Gastrocnemius medialis (tissue), 4 donors: ENCODE measurements at regions not wholly inside any gene's neighbourhood (a gene's known extent, or its start where the extent isn't known, plus 50 kb on each side); places are given as distances from the start of the nearest gene placed in this dataset.

Source experiments
- ATAC-seq, 2 donors: fragments of 150-250 bp; one replicate each; pipeline ENCODE4 v1.9.1; 2016
- DNase-seq, 2 donors: peaks; one replicate each; pipeline ENCODE4 v3.0.0-alpha.2; 2019
- H3K27ac ChIP-seq, 4 donors: fragments of 200-600 bp; sonication (generic); 1 replicate in 1 of 4; 2 replicates in 3 of 4; pipeline ENCODE4 v1.5.1; 2016 to 2018; ENCODE audit warnings: mild to moderate bottlenecking in 2 of 4, moderate library complexity in 1 of 4
- H3K27me3 ChIP-seq, 3 donors: fragments of 200-600 bp; sonication (generic) in 2 of 3; 1 replicate in 1 of 3; 2 replicates in 2 of 3; pipeline versions ENCODE4 v1.5.1 to v1.6.0; 2016 to 2019; ENCODE audit warnings: mild to moderate bottlenecking in 1 of 3, moderate library complexity in 1 of 3
- H3K36me3 ChIP-seq, 2 donors: fragments of 200-600 bp; sonication (generic) in 1 of 2; one replicate each; pipeline ENCODE4 v1.5.1; 2017 to 2018
- H3K4me1 ChIP-seq, 2 donors: fragments of 200-600 bp; sonication (generic) in 1 of 2; one replicate each; pipeline ENCODE4 v1.5.1; 2016 to 2017; ENCODE audit warnings: mild to moderate bottlenecking in 2 of 2
- H3K4me3 ChIP-seq, 4 donors: fragments of 200-600 bp; sonication (generic) in 3 of 4; 1 replicate in 1 of 4; 2 replicates in 3 of 4; pipeline ENCODE4 v1.5.1; 2016 to 2019; ENCODE audit warnings: mild to moderate bottlenecking in 2 of 4
- H3K9me3 ChIP-seq, 3 donors: fragments of 200-600 bp; sonication (generic) in 2 of 3; 1 replicate in 1 of 3; 2 replicates in 2 of 3; pipeline ENCODE4 v1.5.1; 2016 to 2019
- CTCF ChIP-seq, 5 experiments: fragments of 450-650 bp in 3 of 5; fragments of 200-600 bp in 2 of 5; sonication (generic) in 2 of 5; IDR thresholded peaks in 4 of 5; conservative IDR thresholded peaks in 1 of 5; 1 replicate in 4 of 5; 2 replicates in 1 of 5; pipeline ENCODE4 v1.5.1; 2016 to 2019; ENCODE audit warnings: antibody characterized with exemption in 5 of 5, mild to moderate bottlenecking in 3 of 5, moderate library complexity in 3 of 5
- POLR2A ChIP-seq, 2 donors: fragments of 450-650 bp; IDR thresholded peaks; one replicate each; pipeline ENCODE4 v1.6.1; 2017; ENCODE audit warnings: antibody characterized with exemption in 2 of 2, mild to moderate bottlenecking in 2 of 2, moderate library complexity in 2 of 2
- in situ Hi-C, 4 donors: fragments of 200-750 bp; cut with MboI; loops; one replicate each; pipeline versions ENCODE4 v1.15.0 to v1.8.0; 2017; ENCODE audit warnings: low sequenced_read_pairs in 4 of 4
- intact Hi-C: fragments of 100-400 bp; cut with DNase I; formaldehyde crosslinking; loops from one replicate; pipeline ENCODE4 v1.15.1; 2023; ENCODE audit warnings: low total_unique reads

GRCh38 chr2:190766595-190766994, 114.0 kb upstream of the GLS start:
- ATAC-seq: no peak
- in situ Hi-C loops: no loop called here

GRCh38 chr2:190767821-190768220, 112.8 kb upstream of the GLS start:
- TF ChIP-seq CTCF (IDR thresholded peaks at IDR 0.05 in 4 of 5, conservative IDR thresholded peaks at IDR 0.05 in 1 of 5) (no peak), POLR2A (IDR thresholded peaks at IDR 0.05) (no peak)
- in situ Hi-C loops (no loop called here), intact Hi-C loops (no loop called here)
- no peaks in the 10 kb centered on the region for H3K27me3 ChIP-seq
- no peak for DNase-seq
- no peaks in the 10 kb centered on the region for H3K9me3 ChIP-seq
- H3K4me3 ChIP-seq: no peak overlapping the region
- H3K36me3 ChIP-seq: no peaks in the 10 kb centered on the region
- no peak overlapping the region for H3K27ac ChIP-seq
- ATAC-seq: no peak
- no peaks in the 10 kb centered on the region for H3K4me1 ChIP-seq

More at GRCh38 chr2:190766595-190766994, 114.0 kb upstream of the GLS start:
- Histone ChIP-seq H3K4me1 (no peaks in the 10 kb centered on the region), H3K36me3 (no peaks in the 10 kb centered on the region), H3K27ac (no peak overlapping the region), H3K4me3 (no peak overlapping the region), H3K9me3 (no peaks in the 10 kb centered on the region), H3K27me3 (no peaks in the 10 kb centered on the region)
- intact Hi-C loops: no loop called here
- no peak for TF ChIP-seq CTCF (IDR thresholded peaks at IDR 0.05 in 4 of 5, conservative IDR thresholded peaks at IDR 0.05 in 1 of 5)
- no peak for TF ChIP-seq POLR2A (IDR thresholded peaks at IDR 0.05)
- no peak for DNase-seq

GRCh38 chr2:190769258-190769657, 111.4 kb upstream of the GLS start:
- intact Hi-C loops (no loop called here), in situ Hi-C loops (no loop called here)
- Histone ChIP-seq H3K4me3 (no peak overlapping the region), H3K36me3 (no peaks in the 10 kb centered on the region), H3K27me3 (no peaks in the 10 kb centered on the region), H3K27ac (no peak overlapping the region), H3K4me1 (no peaks in the 10 kb centered on the region), H3K9me3 (no peaks in the 10 kb centered on the region)
- TF ChIP-seq CTCF (IDR thresholded peaks at IDR 0.05 in 4 of 5, conservative IDR thresholded peaks at IDR 0.05 in 1 of 5): no peak
- TF ChIP-seq POLR2A (IDR thresholded peaks at IDR 0.05): no peak
- DNase-seq (no peak), ATAC-seq (no peak)

- intact Hi-C loops (no loop called here), in situ Hi-C loops (no loop called here)
- no peak overlapping the region for H3K27ac ChIP-seq
- TF ChIP-seq CTCF (IDR thresholded peaks at IDR 0.05 in 4 of 5, conservative IDR thresholded peaks at IDR 0.05 in 1 of 5) (no peak), POLR2A (IDR thresholded peaks at IDR 0.05) (no peak)
- no peaks in the 10 kb centered on the region for H3K27me3 ChIP-seq
- no peaks in the 10 kb centered on the region for H3K4me1 ChIP-seq
- no peak overlapping the region for H3K4me3 ChIP-seq
- ATAC-seq (no peak), DNase-seq (no peak)
- no peaks in the 10 kb centered on the region for H3K9me3 ChIP-seq
- H3K36me3 ChIP-seq: no peaks in the 10 kb centered on the region
These were observed 108.9 kb upstream of the GLS start for GRCh38 chr2:190771726-190772125.

- TF ChIP-seq CTCF (IDR thresholded peaks at IDR 0.05 in 4 of 5, conservative IDR thresholded peaks at IDR 0.05 in 1 of 5) (no peak), POLR2A (IDR thresholded peaks at IDR 0.05) (no peak)
- intact Hi-C loops (loop anchor here (5.0 kb wide), 1 partner anchor 252 kb away; no protein-coding TSS in a partner anchor), in situ Hi-C loops (loop anchor here in 1 of 4 donors (25.0 kb wide), 1 partner anchor 732 kb away; no protein-coding TSS in a partner anchor)
These were observed 100.0 kb upstream of the GLS start for GRCh38 chr2:190780594-190780993.

More at GRCh38 chr2:190780594-190780993, 100.0 kb upstream of the GLS start:
- ATAC-seq (no peak), DNase-seq (no peak)
- no peak overlapping the region for H3K4me3 ChIP-seq
- no peaks in the 10 kb centered on the region for H3K9me3 ChIP-seq
- H3K27me3 ChIP-seq: no peaks in the 10 kb centered on the region
- H3K36me3 ChIP-seq: no peaks in the 10 kb centered on the region
- no peaks in the 10 kb centered on the region for H3K4me1 ChIP-seq
- H3K27ac ChIP-seq: no peak overlapping the region
